Left lung (tissue), 4 donors: ENCODE measurements at regions not wholly inside any gene's neighbourhood (a gene's known extent, or its start where the extent isn't known, plus 50 kb on each side); places are given as distances from the start of the nearest gene placed in this dataset.
"Not testable (repeated sequence)": the region's sequence is repeated elsewhere in the genome, so short reads cannot be mapped to it uniquely, and the experiment has no call there.

Source experiments
- ATAC-seq: fragments of 200-7000 bp; cut with Tn5 transposase; one replicate; pipeline ENCODE4 v1.9.1; 2020; ENCODE audit warnings: moderate library complexity
- DNase-seq, 4 donors: peaks; one replicate each; pipeline ENCODE4 v3.0.0-alpha.2; 2013 to 2020
- H3K27ac ChIP-seq, 2 donors: fragments of 200-600 bp; sonication (generic) in 1 of 2; one replicate each; pipeline versions ENCODE4 v1.5.0 to v1.8.0; 2020 to 2021
- H3K27me3 ChIP-seq, 2 donors: fragments of 200-600 bp; sonication (generic) in 1 of 2; one replicate each; pipeline versions ENCODE4 v1.5.0 to v1.8.0; 2020 to 2021
- H3K36me3 ChIP-seq, 2 donors: fragments of 200-600 bp; sonication (generic) in 1 of 2; one replicate each; pipeline versions ENCODE4 v1.5.0 to v1.8.0; 2020 to 2021
- H3K4me1 ChIP-seq, 2 donors: fragments of 200-600 bp; one replicate each; pipeline ENCODE4 v1.8.0; 2021
- H3K4me3 ChIP-seq, 2 donors: fragments of 200-600 bp; sonication (generic) in 1 of 2; one replicate each; pipeline versions ENCODE4 v1.5.0 to v1.8.0; 2020 to 2021; ENCODE audit warnings: mild to moderate bottlenecking in 1 of 2
- H3K9me3 ChIP-seq, 2 donors: fragments of 200-600 bp; sonication (generic) in 1 of 2; one replicate each; pipeline versions ENCODE4 v1.5.0 to v1.8.0; 2020 to 2021
- intact Hi-C, 2 donors: fragments of 100-400 bp; cut with DNase I; formaldehyde crosslinking; loops; one replicate each; pipeline versions ENCODE4 v1.11.2 to v1.14.2; 2022
- TF ChIP-seq, protein P1 (sequence below), 2 donors: fragments of 200-600 bp; sonication (generic) in 1 of 2; IDR thresholded peaks; one replicate each; pipeline versions ENCODE4 v1.5.0 to v1.8.0; 2021; ENCODE audit warnings: antibody characterized with exemption in 2 of 2
- donor health status: DM: no; HTN: yes; CAD: no.
- donor health status: DM: no; HTN: no; CAD: no.

DNA sequence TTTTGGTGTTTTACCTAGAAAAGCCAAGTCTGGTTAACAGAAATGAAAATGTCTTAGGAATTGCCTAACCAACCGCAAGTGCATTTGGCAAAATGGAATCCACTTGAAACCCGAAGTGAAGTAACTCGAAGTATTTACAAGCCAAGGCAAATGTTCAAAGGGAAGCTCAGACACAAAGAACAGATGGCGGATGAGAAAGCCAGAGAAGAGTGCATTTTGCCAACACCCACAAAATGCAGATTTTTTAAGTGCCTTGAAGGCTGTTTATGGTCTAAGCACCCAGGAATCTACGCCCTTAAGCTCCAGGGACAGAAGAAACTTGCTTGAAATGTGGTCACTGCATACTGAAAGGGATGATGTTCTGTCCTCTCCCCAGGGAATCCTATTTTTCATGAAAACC, 70.0 kb upstream of the TBXT start:
- DNase-seq (no peak), ATAC-seq (peak; percentile 61)
- H3K4me1 ChIP-seq, result peaks cover 0 to 13% of the 10 kb centered on the region in 2 donors
- intact Hi-C loops, result no loop called here
- TF ChIP-seq, protein P1, sequence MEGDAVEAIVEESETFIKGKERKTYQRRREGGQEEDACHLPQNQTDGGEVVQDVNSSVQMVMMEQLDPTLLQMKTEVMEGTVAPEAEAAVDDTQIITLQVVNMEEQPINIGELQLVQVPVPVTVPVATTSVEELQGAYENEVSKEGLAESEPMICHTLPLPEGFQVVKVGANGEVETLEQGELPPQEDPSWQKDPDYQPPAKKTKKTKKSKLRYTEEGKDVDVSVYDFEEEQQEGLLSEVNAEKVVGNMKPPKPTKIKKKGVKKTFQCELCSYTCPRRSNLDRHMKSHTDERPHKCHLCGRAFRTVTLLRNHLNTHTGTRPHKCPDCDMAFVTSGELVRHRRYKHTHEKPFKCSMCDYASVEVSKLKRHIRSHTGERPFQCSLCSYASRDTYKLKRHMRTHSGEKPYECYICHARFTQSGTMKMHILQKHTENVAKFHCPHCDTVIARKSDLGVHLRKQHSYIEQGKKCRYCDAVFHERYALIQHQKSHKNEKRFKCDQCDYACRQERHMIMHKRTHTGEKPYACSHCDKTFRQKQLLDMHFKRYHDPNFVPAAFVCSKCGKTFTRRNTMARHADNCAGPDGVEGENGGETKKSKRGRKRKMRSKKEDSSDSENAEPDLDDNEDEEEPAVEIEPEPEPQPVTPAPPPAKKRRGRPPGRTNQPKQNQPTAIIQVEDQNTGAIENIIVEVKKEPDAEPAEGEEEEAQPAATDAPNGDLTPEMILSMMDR (IDR thresholded peaks at IDR 0.05), result no peak
- peaks cover 0 to 7% of the 10 kb centered on the region in 2 donors for H3K27me3 ChIP-seq
- H3K36me3 ChIP-seq, result no peaks in the 10 kb centered on the region
- H3K9me3 ChIP-seq, result no peaks in the 10 kb centered on the region
- no peak overlapping the region for H3K4me3 ChIP-seq
- H3K27ac ChIP-seq, result peak overlapping the region in 1 of 2 donors; percentile 74

DNA sequence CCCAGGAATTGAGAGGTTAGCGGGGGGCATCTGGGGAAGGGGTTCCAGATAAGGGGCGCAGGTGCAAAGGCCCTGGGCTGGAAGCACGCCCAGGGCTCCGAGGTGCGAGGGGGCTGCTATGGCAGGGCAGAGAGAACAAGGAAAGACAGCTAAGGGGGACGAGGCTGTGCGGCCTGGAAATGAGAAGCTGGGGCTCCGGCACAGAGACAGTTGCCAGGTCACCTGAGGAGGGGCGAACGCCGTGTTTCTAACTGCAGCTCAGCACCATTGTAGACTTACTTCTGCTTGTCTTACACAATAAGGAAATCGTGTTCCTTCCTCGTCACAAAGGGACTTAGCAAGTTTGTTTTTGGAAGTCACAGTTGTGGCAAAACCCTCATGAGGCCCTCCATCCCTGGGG, 68.9 kb upstream of the TBXT start:
- peak in 1 of 4 donors; percentile 80 for DNase-seq
- intact Hi-C loops, result no loop called here
- peak overlapping the region in 1 of 2 donors; percentile 74 for H3K27ac ChIP-seq
- no peaks in the 10 kb centered on the region for H3K9me3 ChIP-seq
- TF ChIP-seq, protein P1 (IDR thresholded peaks at IDR 0.05), result no peak
- H3K4me3 ChIP-seq, result no peak overlapping the region
- H3K36me3 ChIP-seq, result no peaks in the 10 kb centered on the region
- peaks cover 0 to 13% of the 10 kb centered on the region in 2 donors for H3K4me1 ChIP-seq
- peak; percentile 37 for ATAC-seq
- H3K27me3 ChIP-seq, result peaks cover 0 to 7% of the 10 kb centered on the region in 2 donors

DNA sequence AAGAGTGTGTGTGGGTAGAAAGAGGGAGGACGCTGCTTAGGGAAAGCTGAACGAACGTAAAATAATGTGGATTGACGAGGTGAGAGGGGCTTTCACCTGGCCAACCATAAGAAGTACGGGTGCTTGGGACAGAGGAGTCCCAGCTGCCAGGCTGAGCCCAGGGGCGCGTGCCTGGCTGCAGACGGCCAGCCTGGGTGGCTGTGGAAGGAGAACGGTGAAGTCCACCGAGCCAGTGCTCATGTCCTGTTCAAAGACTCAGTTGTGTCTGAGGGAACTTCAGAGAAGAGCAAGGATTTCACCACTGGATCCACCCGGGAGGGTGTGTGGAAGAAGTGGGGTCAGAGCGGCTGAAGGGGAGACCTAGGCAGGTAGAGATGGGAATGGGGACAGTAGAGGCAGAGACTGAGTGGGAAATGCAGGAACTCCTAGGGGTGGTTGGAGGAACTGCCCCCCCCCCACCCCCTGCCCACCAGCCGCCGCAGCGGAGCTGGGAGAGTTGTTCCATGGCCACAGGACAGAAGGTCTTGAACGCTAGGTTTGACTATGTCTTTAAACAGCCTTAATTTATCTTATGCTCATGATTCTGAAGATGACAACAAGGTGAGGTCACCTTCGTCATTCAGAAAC, 68.1 kb upstream of the TBXT start:
- intact Hi-C loops, result no loop called here
- DNase-seq (no peak), ATAC-seq (no peak)
- Histone ChIP-seq H3K4me3 (no peak overlapping the region), H3K27me3 (peaks cover 0 to 7% of the 10 kb centered on the region in 2 donors), H3K36me3 (no peaks in the 10 kb centered on the region), H3K27ac (no peak overlapping the region), H3K4me1 (peaks cover 0 to 13% of the 10 kb centered on the region in 2 donors), H3K9me3 (no peaks in the 10 kb centered on the region)
- TF ChIP-seq, protein P1 (IDR thresholded peaks at IDR 0.05), result no peak

DNA sequence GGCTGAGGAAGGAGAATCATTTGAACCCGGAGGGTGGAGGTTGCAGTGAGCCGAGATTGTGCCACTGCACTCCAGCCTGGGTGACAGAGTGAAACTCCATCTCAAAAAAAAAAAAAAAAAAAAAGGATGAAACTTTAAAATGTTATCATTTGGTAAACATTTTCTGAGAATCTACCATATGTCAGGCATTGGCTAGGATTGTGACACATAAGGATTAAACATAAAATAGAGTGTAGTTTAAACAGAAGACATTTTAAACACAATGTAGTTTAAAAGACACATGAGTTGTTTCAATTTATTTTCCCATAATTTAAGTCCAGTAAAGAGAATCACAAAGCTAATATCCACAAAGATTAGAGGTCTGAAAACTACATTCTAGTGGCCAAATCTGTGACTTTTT, 63.5 kb upstream of the TBXT start:
- H3K9me3 ChIP-seq, ATAC-seq, H3K4me3 ChIP-seq, intact Hi-C loops, H3K36me3 ChIP-seq, H3K4me1 ChIP-seq, DNase-seq, H3K27ac ChIP-seq: not testable (repeated sequence)
- H3K27me3 ChIP-seq, result peaks cover 0 to 39% of the 10 kb centered on the region in 2 donors

DNA sequence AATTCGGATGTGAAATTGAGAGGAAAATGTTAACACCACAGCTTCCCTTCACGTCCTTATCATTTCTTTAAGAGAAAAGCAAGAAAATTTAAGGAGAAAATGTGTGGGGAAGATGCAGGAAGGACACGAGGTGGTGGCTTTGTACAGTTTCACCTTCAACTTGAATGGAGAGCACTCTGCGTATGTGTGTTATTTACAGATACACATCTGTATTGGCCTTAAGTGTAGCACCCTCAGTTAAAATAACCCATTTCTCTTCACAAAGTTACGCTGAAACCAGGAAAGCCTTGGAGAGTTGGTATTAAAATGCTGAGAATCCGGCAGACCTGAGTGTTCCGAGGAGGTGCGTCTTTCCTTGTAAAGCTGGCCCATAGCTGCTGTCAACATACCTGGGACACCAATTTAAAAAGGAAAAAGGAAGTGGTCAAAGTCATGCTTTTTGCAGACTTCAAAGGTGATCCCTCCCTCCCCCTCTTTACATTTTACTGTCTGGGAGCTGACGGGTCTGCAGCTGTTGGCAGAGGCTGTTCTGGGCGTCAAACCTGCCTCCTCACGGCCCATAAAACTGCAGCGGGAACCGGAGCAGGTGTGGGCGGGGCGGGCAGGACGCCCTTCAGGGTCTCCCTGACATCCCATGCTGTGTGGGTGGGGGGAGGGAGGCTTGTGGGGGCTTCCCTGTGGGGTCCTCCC, 61.3 kb upstream of the TBXT start:
- H3K9me3 ChIP-seq, result no peaks in the 10 kb centered on the region
- H3K27me3 ChIP-seq, result peaks cover 0 to 43% of the 10 kb centered on the region in 2 donors
- intact Hi-C loops, result no loop called here
- H3K4me3 ChIP-seq, result no peak overlapping the region
- H3K4me1 ChIP-seq, result no peaks in the 10 kb centered on the region
- DNase-seq (no peak), ATAC-seq (no peak)
- H3K27ac ChIP-seq, result no peak overlapping the region
- TF ChIP-seq, protein P1 (IDR thresholded peaks at IDR 0.05), result no peak
- no peaks in the 10 kb centered on the region for H3K36me3 ChIP-seq
